Left lobe of liver (tissue), 2 donors: ENCODE measurements at regions not wholly inside any gene's neighbourhood (a gene's known extent, or its start where the extent isn't known, plus 50 kb on each side); places are given as distances from the start of the nearest gene placed in this dataset.

Source experiments
- ATAC-seq: fragments of 200-7000 bp; cut with Tn5 transposase; one replicate; pipeline ENCODE4 v1.9.1; 2020; ENCODE audit warnings: mild to moderate bottlenecking, moderate library complexity
- DNase-seq: peaks from one replicate; pipeline ENCODE4 v3.0.0-alpha.2; 2020; ENCODE audit warnings: low spot score
- donor health status: DM: no; HTN: no; CAD: no; lungs with moderate emphysema.
- donor health status: DM: no; HTN: yes; CAD: no.

DNA sequence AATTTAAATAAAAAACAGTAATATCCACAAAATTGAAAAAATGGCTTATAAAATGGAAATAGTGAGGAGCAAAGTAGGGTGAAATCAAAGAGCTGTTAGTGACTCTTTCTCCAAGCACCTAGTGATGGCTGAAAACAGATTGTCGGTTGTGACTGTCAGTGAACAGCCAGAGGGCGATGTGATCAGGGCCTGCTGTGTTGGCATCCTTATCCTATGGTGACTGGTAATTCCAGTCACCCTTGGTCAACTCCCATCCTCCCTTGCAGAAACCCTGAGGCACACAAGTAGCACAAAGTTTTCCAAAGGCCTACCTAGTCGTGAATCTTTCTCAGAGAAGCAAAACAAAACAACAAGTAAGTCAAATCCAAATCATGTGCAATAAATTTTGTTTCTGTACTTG lies 599.8 kb upstream of the CXADR start:
- DNase-seq, result no peak
- ATAC-seq, result no peak

DNA sequence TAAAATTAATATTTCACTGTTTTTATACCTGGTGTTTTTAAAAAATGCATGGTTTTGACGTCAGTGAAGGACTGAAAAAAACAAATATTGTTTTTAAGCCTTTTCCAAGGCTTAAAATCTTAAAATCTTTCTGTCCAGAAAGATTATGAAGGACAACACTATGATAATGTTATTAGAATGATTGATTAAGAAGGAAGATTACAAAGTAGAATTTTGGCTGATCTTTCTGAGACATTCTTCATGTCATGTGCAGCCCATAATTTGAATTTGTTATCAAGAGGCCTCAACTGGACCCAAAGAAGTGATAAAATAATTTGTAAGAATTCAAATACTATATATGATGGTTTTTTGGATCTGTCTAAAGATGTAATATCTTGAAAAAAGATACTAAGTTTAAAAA lies 584.4 kb upstream of the CXADR start:
- ATAC-seq (no peak), DNase-seq (no peak)

DNA sequence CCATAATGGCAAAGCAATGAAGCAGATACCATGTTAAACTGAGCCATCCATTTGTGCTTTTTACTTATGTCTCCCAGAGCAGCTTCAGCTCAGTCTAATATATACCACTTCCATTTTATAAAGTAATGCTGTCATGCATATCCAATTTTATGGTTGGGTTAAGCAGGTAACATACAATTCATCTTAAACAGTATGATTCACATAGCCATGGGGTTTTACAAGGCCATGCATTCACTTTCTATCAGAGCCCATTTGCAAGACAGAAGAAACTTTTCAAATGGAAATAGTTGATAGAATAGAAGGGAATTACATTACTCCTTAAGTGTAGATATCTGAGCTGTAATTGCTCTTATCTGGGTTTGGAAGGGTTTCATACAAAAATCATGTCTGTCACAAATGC lies 580.5 kb upstream of the CXADR start:
- DNase-seq (no peak), ATAC-seq (no peak)

GRCh38 chr21:16942703-16943102 lies 570.1 kb upstream of the CXADR start:
- no peak for DNase-seq
- peak; percentile 82 for ATAC-seq

DNA sequence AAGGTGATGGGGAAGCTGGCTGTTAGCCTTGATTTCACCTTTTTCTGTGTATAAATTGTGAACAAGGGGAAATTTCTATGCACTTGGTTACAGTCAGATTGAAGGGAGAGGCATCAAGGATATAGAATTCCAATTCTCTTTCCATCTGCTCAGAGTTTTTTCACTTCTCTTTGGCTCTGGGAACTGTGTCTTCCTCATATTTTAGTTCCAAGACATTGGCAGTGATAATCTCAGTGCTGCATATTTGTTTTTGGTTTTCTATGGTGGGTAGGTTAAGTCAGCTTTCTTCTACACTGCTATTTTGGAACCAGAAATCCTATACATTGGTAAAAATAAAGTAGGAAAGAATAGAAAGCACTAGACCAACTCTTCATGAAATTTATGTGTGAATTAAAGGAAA lies 569.6 kb upstream of the CXADR start:
- no peak for ATAC-seq
- no peak for DNase-seq

- DNase-seq (no peak), ATAC-seq (peak; percentile 72)
These were observed 567.3 kb upstream of the CXADR start for GRCh38 chr21:16945580-16945979.

DNA sequence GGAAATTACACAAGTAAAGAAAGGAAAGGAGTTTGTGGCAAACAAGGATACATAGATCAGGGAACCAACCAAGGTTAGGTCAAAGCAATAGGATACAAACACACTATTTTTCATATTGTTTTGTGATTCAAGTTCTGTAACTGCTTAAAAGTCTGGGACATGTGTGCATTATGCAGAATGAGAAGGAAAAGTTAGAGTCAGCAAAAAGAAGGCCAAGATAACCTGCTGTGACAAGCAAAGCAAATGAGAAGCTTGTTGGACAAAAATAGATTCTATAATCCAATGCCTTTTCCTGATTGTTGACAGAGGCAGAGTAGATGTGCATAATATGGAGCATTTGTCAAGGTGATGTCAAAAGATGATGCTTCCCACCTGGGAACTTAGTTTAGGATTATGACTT lies 556.0 kb upstream of the CXADR start:
- ATAC-seq (no peak), DNase-seq (no peak)

GRCh38 chr21:16965424-16965823 lies 547.4 kb upstream of the CXADR start:
- ATAC-seq (no peak), DNase-seq (no peak)

DNA sequence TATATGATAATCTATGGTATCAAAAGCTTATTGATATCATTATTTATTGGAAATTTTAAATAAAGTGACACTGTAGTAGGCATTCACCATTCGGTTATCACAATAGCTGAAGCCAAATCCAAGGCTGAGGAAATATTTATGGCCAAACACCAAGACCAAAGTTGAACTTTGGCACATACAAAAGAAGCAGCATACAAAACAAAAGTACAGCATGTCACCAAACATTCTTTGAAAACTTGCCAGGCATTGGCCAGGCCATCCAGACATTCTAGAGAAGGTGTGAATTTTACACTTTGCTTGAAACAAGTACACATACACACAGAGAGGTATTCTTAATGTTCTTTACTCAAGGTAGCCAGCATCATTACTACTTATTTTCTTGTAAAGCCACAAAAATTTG lies 544.4 kb upstream of the CXADR start:
- DNase-seq, result no peak
- ATAC-seq, result peak; percentile 46

- DNase-seq, result no peak
- no peak for ATAC-seq
These were observed 543.2 kb upstream of the CXADR start for GRCh38 chr21:16969636-16970035.

- no peak for DNase-seq
- no peak for ATAC-seq
These were observed 538.8 kb upstream of the CXADR start for GRCh38 chr21:16974060-16974459.

DNA sequence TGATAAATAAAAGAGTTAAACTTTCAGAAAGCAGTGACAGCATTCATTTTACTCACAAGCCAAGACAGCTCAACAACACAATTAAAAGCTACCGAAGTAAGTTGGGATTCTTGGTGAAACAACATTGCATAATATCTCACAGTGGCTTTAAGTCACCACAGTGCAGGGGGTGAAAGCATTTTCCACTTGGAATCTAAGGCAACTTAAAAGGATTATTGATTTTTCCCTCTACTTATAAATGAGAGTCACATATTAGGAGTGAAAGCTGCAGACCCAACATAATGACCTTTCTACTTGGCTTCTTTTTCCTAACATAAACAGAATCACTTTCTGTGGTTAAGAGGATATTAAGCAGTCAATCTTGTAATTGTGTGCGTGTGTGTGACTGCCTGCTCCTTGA lies 536.6 kb upstream of the CXADR start:
- DNase-seq (no peak), ATAC-seq (no peak)

GRCh38 chr21:16978309-16978895 lies 534.4 kb upstream of the CXADR start:
- DNase-seq (no peak), ATAC-seq (no peak)

DNA sequence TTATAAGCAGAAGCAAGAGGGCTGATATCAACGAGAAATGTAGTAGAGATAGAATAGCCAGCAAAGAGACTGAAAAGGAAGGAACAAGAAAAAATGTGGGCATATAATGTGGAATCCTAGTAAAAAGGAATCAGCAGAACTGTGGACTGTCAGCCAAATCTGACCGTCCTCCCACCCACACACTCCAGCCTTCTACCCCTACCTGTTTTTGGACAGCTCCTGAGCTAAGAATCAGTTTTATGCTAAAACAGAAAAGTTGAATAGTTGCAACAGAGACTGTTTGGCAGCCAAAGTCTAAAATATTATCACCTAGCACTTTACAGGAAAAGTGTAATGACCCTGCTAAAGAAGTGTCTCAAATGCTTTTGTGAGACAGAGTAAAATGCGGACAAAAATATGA lies 533.3 kb upstream of the CXADR start:
- DNase-seq (no peak), ATAC-seq (peak; percentile 31)

DNA sequence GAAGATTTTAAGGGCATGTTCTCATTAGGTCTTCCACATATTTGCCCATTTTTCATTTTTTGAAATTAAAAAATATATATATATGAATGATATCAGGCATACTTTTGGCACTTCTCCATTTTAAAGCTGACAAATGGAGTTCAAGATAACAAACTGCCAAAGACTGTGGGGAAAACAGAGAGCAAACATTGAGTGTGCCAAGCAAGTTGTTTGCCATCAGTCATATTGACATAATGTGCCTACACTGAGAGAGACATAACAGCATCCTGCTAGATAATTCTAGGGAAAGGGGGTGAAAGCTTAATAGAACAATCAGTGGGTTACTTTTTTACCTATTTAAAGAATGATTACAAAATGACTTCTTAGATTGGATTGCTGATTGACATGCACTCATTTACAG lies 529.4 kb upstream of the CXADR start:
- DNase-seq (no peak), ATAC-seq (peak; percentile 89)

GRCh38 chr21:16992448-16992847 lies 520.4 kb upstream of the CXADR start:
- ATAC-seq, result no peak
- no peak for DNase-seq

DNA sequence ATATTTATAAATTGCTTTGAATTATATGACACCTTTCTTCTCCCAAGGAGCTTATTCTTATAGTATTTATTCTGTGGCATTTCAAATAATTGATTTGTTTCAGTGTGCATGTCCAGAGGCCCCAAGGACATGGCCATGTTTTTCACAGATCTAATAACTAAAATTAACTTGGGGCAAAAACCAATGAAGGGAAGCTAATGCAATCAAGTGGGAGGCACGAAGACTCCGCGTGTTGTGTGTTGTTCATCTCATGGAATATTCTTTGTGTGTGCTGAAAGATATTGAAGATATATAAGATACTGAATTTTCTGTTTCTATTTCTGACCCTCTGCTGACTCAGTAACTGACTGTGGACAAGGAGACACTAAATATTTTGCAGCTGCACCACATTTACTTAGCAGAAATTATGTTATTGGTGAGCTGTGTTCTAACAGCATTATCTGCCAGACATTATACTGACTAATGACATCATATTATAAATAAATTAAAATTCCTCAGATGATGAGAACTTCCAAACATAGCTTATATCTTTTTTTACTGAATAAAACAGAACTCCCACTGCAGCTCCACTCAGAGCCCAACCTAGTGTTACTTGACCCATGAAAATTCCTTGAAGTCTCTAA lies 519.3 kb upstream of the CXADR start:
- no peak for DNase-seq
- no peak for ATAC-seq

DNA sequence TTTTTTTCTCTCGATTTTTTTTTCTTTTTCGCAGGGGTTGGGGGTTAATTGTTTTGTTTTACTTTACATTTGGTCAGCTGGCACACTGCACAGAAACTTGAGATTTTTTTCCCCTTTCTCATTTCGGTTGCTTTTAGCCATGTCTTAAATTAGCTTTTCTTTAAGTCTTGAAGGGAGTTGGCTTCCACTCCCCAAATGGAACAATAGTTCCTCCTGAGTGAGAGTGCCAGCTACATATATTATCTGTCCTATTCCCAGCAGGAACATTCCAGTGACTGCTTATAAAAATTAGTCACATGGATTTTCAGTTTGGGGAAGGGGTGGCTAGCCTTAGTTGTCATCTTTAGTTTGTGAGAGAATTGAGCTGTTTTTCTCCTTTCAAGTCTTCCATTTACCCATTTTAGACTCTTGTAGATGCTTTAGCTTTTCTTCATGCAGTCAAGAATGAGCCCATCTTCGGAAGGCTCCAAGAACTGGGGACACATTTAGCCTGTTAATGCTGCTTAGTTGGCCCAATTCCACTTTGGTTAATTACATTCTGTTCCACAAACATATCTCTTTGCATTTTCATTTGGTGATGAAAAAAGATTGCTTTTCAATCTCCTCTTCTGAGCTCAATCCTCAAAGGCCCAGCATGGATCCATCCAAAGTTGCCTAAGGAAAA lies 510.1 kb upstream of the CXADR start:
- ATAC-seq (no peak), DNase-seq (no peak)

DNA sequence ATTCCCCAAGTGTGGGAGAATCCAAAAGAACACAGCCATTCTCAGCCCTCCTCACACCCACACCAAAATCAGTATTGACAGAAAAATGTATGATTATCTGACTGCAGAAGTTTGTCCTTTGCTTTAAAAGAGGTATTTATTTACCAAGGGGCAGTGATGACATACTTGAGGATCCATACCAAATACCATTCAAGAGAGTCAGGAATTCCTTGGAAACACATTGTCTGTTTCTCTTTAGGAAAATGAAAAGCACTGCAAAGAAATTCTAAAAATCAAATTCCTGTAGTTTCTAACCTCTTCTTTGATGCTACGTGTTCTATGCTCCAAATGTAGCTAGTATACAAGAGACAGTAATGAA lies 509.6 kb upstream of the CXADR start:
- ATAC-seq (no peak), DNase-seq (no peak)

DNA sequence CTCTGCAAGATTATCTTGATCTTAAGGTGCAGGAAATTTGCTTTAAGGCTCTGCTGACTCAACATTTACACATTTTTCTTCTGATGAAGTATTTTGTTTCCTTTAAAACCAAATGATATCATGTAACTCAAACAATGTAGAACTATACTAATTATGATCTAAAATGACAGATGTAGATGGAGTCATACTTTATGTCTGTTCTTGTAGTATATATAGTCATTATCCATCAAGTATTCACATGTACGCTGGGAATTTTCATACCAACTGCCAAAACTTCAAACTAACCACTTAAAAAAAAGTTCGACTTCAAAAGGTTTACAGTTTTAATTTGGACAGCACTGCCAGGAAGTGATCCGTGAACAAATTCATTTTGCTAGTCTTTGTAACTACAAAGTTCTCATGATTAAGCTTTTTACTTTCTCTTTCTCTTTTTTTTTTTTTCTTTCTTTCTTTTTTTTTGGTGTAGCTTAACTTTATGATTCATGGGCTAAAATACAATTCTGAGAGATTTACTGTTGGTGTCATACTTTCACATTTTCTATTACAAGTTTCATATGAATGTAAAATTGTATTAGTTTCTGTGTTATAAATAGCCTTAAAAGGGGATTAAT lies 509.0 kb upstream of the CXADR start:
- no peak for DNase-seq
- ATAC-seq, result no peak

DNA sequence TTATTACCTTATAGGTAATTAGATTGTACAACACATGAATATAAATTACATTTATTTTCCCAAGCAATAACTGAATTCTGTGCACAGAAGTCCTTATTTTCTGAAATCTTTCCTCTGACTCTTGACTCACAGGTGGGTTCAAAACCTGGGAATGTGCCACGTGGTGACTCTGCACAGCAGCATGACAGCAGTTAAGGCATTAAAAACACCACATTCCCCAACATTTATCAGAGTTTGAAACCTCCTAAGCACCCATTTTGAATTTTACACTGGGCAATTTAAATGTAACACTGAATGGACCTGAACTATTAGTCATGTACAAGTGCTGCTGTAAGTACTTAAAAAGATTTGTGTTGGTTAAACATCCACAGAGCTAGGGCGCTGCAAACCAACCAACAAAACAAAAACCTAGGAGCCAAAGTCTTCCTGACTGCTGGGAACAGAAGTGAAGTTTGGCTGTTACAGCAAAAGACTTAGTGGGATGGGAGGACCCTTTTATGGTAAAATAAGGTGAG lies 480.6 kb upstream of the CXADR start:
- ATAC-seq, result no peak
- no peak for DNase-seq

DNA sequence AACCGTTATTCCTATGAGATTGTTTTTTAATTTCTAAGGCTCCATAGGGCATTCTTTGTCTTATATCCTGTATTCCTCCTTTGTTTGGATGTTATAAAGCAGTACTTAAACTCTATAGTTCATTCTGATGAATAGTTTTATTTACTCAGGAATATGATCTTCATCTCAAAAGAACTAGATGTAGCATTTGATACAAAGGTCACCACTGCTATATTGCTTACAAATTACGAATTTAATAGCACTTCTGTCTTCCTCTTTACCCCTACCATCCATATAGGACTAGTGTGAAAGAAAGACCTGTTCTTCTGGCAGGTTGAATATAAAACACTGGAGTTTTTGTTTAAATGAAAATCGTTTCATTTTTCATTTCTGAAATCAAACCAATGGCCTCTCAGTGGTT lies 468.1 kb upstream of the CXADR start:
- ATAC-seq (no peak), DNase-seq (no peak)
